BLaER1 treated with 17β-estradiol and CSF1 and Interleukin-3, amounts not matched to agents 10 nM and 100 nM (cell line): ENCODE measurements at regions not wholly inside any gene's neighbourhood (a gene's known extent, or its start where the extent isn't known, plus 50 kb on each side); places are given as distances from the start of the nearest gene placed in this dataset.

ENCODE experiments used
- H3K27ac ChIP-seq, 11 experiments: shearing (Covaris generic); formaldehyde crosslinking; 2 replicates each; pipeline ENCODE4 v1.8.1; 2022
- H3K27me3 ChIP-seq, 11 experiments: shearing (Covaris generic); formaldehyde crosslinking; 2 replicates each; pipeline ENCODE4 v1.8.1; 2022
- H3K36me3 ChIP-seq, 11 experiments: shearing (Covaris generic); formaldehyde crosslinking; 2 replicates each; pipeline ENCODE4 v1.8.1; 2022
- H3K4me1 ChIP-seq, 10 experiments: shearing (Covaris generic); formaldehyde crosslinking; 2 replicates each; pipeline ENCODE4 v1.8.1; 2022
- H3K4me2 ChIP-seq, 11 experiments: shearing (Covaris generic); formaldehyde crosslinking; 2 replicates each; pipeline ENCODE4 v1.8.1; 2022
- H3K4me3 ChIP-seq, 10 experiments: shearing (Covaris generic); formaldehyde crosslinking; 2 replicates each; pipeline ENCODE4 v1.8.1; 2022
- H3K9ac ChIP-seq, 11 experiments: shearing (Covaris generic); formaldehyde crosslinking; 2 replicates each; pipeline ENCODE4 v1.8.1; 2022
- H3K9me3 ChIP-seq, 11 experiments: shearing (Covaris generic); formaldehyde crosslinking; replicated peaks in 1 of 11; 2 replicates each; pipeline ENCODE4 v1.8.1; 2022
- H4K20me1 ChIP-seq, 11 experiments: shearing (Covaris generic); formaldehyde crosslinking; 2 replicates each; pipeline ENCODE4 v1.8.1; 2022
- Cebpa-rat ChIP-seq, 11 experiments: shearing (Covaris generic); IDR thresholded peaks; 2 replicates each; pipeline ENCODE4 v1.8.1; 2022

GRCh38 chr5:91264311-91265051, 118.6 kb downstream of the ARRDC3 start:
- H3K4me1 ChIP-seq, result peaks cover 8 to 20% (median 17%) of the 10 kb centered on the region in 10 experiments
- H3K27ac ChIP-seq, result no peak overlapping the region
- H3K27me3 ChIP-seq, result no peaks in the 10 kb centered on the region
- no peak overlapping the region for H3K4me3 ChIP-seq
- H3K9me3 ChIP-seq, result peaks cover 0 to 15% (median 0%) of the 10 kb centered on the region in 11 experiments; a peak in 5 of 22 replicates
- no peak for TF ChIP-seq Cebpa-rat (IDR thresholded peaks at IDR 0.05)
- no peak overlapping the region for H3K4me2 ChIP-seq
- no peaks in the 10 kb centered on the region for H3K36me3 ChIP-seq
- no peaks in the 10 kb centered on the region for H4K20me1 ChIP-seq
- no peak overlapping the region for H3K9ac ChIP-seq

GRCh38 chr5:91263898-91264297, 119.2 kb downstream of the ARRDC3 start:
- Histone ChIP-seq H3K36me3 (no peaks in the 10 kb centered on the region), H3K27ac (no peak overlapping the region), H3K4me2 (no peak overlapping the region), H3K9me3 (peaks cover 0 to 15% (median 0%) of the 10 kb centered on the region in 11 experiments; a peak in 5 of 22 replicates), H3K27me3 (no peaks in the 10 kb centered on the region), H3K4me3 (no peak overlapping the region), H3K9ac (no peak overlapping the region), H4K20me1 (no peaks in the 10 kb centered on the region), H3K4me1 (peaks cover 2 to 14% (median 11%) of the 10 kb centered on the region in 10 experiments; a peak in 18 of 20 replicates)
- TF ChIP-seq Cebpa-rat (IDR thresholded peaks at IDR 0.05), result no peak

- Histone ChIP-seq H4K20me1 (no peaks in the 10 kb centered on the region), H3K36me3 (no peaks in the 10 kb centered on the region), H3K27me3 (no peaks in the 10 kb centered on the region), H3K9ac (no peak overlapping the region), H3K4me1 (peaks cover 0 to 8% (median 7%) of the 10 kb centered on the region in 10 experiments; a peak in 9 of 20 replicates), H3K27ac (no peak overlapping the region), H3K4me2 (no peak overlapping the region), H3K9me3 (0 out of 22 replicates have a peak, but pooled peaks cover 0 to 6% (median 0%) of the 10 kb centered on the region in 11 experiments), H3K4me3 (no peak overlapping the region)
- no peak for TF ChIP-seq Cebpa-rat (IDR thresholded peaks at IDR 0.05)
Measured at GRCh38 chr5:91257301-91257700, 125.8 kb downstream of the ARRDC3 start.

- H3K36me3 ChIP-seq, result no peaks in the 10 kb centered on the region
- H4K20me1 ChIP-seq, result no peaks in the 10 kb centered on the region
- no peak overlapping the region for H3K9ac ChIP-seq
- no peak overlapping the region for H3K4me2 ChIP-seq
- peaks cover 0 to 8% (median 7%) of the 10 kb centered on the region in 10 experiments; a peak in 9 of 20 replicates for H3K4me1 ChIP-seq
- no peak overlapping the region for H3K27ac ChIP-seq
- H3K27me3 ChIP-seq, result no peaks in the 10 kb centered on the region
- H3K4me3 ChIP-seq, result no peak overlapping the region
- no peak for TF ChIP-seq Cebpa-rat (IDR thresholded peaks at IDR 0.05)
- peaks cover 0 to 12% (median 0%) of the 10 kb centered on the region in 11 experiments; a peak in 1 of 22 replicates for H3K9me3 ChIP-seq
Measured at GRCh38 chr5:91256142-91256524, 127.0 kb downstream of the ARRDC3 start.

GRCh38 chr5:91255396-91256141, 127.5 kb downstream of the ARRDC3 start:
- Histone ChIP-seq H3K9me3 (peaks cover 0 to 15% (median 4%) of the 10 kb centered on the region in 11 experiments; a peak in 14 of 22 replicates), H3K27me3 (no peaks in the 10 kb centered on the region), H3K4me3 (no peak overlapping the region), H3K36me3 (no peaks in the 10 kb centered on the region), H3K4me1 (peaks cover 0 to 8% (median 7%) of the 10 kb centered on the region in 10 experiments; a peak in 9 of 20 replicates), H3K4me2 (no peak overlapping the region), H4K20me1 (no peaks in the 10 kb centered on the region), H3K27ac (no peak overlapping the region), H3K9ac (no peak overlapping the region)
- no peak for TF ChIP-seq Cebpa-rat (IDR thresholded peaks at IDR 0.05)

GRCh38 chr5:91252916-91253315, 130.2 kb downstream of the ARRDC3 start:
- Histone ChIP-seq H3K4me2 (peak overlapping the region in 8 of 11 experiments; percentile 2 to 40 (median 11); a peak in 8 of 22 replicates), H4K20me1 (no peaks in the 10 kb centered on the region), H3K9ac (no peak overlapping the region), H3K9me3 (peaks cover 0 to 20% (median 14%) of the 10 kb centered on the region in 11 experiments; a peak in 15 of 22 replicates), H3K4me3 (no peak overlapping the region), H3K4me1 (peaks cover 0 to 8% (median 7%) of the 10 kb centered on the region in 10 experiments; a peak in 9 of 20 replicates), H3K27me3 (no peaks in the 10 kb centered on the region), H3K36me3 (no peaks in the 10 kb centered on the region), H3K27ac (no peak overlapping the region)
- no peak for TF ChIP-seq Cebpa-rat (IDR thresholded peaks at IDR 0.05)

- H3K36me3 ChIP-seq, result no peaks in the 10 kb centered on the region; a peak in 2 of 22 replicates
- no peak for TF ChIP-seq Cebpa-rat (IDR thresholded peaks at IDR 0.05)
- no peak overlapping the region for H3K9ac ChIP-seq
- H3K9me3 ChIP-seq, result peaks cover 3 to 36% (median 27%) of the 10 kb centered on the region in 11 experiments; a peak in 19 of 22 replicates
- no peak overlapping the region for H3K4me2 ChIP-seq
- H3K27me3 ChIP-seq, result no peaks in the 10 kb centered on the region
- H3K4me3 ChIP-seq, result no peak overlapping the region
- no peaks in the 10 kb centered on the region for H4K20me1 ChIP-seq
- H3K27ac ChIP-seq, result no peak overlapping the region
- no peaks in the 10 kb centered on the region for H3K4me1 ChIP-seq
Measured at GRCh38 chr5:91245871-91246270, 137.2 kb downstream of the ARRDC3 start.

GRCh38 chr5:91245074-91245452, 138.1 kb downstream of the ARRDC3 start:
- H3K4me2 ChIP-seq, result no peak overlapping the region
- H3K36me3 ChIP-seq, result no peaks in the 10 kb centered on the region; a peak in 2 of 22 replicates
- no peaks in the 10 kb centered on the region for H4K20me1 ChIP-seq
- H3K4me1 ChIP-seq, result no peaks in the 10 kb centered on the region
- no peak overlapping the region for H3K4me3 ChIP-seq
- H3K9ac ChIP-seq, result no peak overlapping the region
- H3K27me3 ChIP-seq, result no peaks in the 10 kb centered on the region
- H3K27ac ChIP-seq, result no peak overlapping the region
- no peak for TF ChIP-seq Cebpa-rat (IDR thresholded peaks at IDR 0.05)
- peaks cover 0 to 28% (median 20%) of the 10 kb centered on the region in 11 experiments; a peak in 15 of 22 replicates for H3K9me3 ChIP-seq

- Histone ChIP-seq H3K4me2 (no peak overlapping the region), H3K9me3 (peaks cover 0 to 24% (median 17%) of the 10 kb centered on the region in 11 experiments; a peak in 15 of 22 replicates), H3K27ac (no peak overlapping the region), H3K4me3 (no peak overlapping the region), H3K9ac (no peak overlapping the region), H3K36me3 (no peaks in the 10 kb centered on the region; a peak in 2 of 22 replicates), H3K4me1 (no peaks in the 10 kb centered on the region), H4K20me1 (no peaks in the 10 kb centered on the region), H3K27me3 (no peaks in the 10 kb centered on the region)
- TF ChIP-seq Cebpa-rat (IDR thresholded peaks at IDR 0.05), result no peak
Measured at GRCh38 chr5:91244380-91245073, 138.6 kb downstream of the ARRDC3 start.
